ENCODE measurements at regions not wholly inside any gene's neighbourhood (a gene's known extent, or its start where the extent isn't known, plus 50 kb on each side); places are given as distances from the start of the nearest gene placed in this dataset.

DNA sequence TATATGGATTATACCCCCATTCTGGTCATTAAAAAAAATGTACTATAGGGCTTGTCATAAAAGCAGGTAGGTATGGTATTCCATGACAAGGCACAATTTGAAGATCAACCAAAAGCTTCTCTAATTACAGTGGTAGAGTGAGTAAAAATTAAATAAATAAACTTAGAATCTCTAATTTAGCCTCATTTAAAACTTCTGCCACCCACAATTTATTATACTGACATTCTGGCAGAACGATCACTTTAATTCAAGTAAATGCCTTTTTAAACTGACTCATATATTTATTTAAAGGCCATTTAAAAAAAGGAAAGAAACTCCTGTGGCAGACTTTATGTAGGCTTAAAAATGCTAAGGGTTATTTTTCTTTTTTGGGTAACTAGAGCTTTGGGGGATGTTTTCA, 68.3 kb upstream of the PHACTR2 start:
- WGBS = 81% methylated on average over 1 of the region's 1 CpG
- intact Hi-C loops (cut with DNase I) = loop anchor here in 1 of 4 donors (10.0 kb wide), 1 partner anchor 65 kb away; the partner anchor contains the start of gene PHACTR2
- Histone ChIP-seq H3K27ac (ENCODE audit: low read length) (no peak overlapping the region), H3K9me3 (ENCODE audit: control insufficient read depth, low read length) (no peaks in the 10 kb centered on the region), H3K4me1 (ENCODE audit: control insufficient read depth, insufficient read depth, low read length) (no peaks in the 10 kb centered on the region), H3K4me3 (ENCODE audit: low read length) (no peak overlapping the region), H3K27me3 (ENCODE audit: control insufficient read depth, insufficient read depth) (no peaks in the 10 kb centered on the region)
- no peak for ATAC-seq
- DNase-seq = no peak

DNA sequence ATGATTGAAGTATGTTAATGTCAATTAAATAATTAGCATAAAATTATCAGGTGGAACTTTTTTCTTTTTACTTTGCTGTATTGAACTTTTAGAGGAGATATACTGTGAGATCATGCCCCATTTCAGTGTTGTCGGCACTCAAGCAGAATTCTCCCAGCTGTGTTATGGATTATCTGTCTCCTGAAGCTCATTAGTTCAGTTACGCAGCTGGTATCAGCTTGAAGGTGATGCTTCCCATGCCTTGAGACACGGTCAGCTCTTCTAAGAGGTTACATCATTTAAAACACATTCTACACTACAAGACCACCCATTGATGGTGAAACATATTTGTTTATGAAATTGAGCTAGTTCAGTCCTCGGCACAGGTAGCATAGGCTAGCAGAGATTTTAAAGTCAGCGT, 68.9 kb upstream of the PHACTR2 start:
- no peaks in the 10 kb centered on the region for H3K9me3 ChIP-seq (ENCODE audit: control insufficient read depth, low read length)
- H3K4me3 ChIP-seq (ENCODE audit: low read length) = peak overlapping the region; percentile 57
- ATAC-seq = no peak
- H3K27me3 ChIP-seq (ENCODE audit: control insufficient read depth, insufficient read depth) = no peaks in the 10 kb centered on the region
- no peak for DNase-seq
- 87% methylated on average over 5 of the region's 5 CpGs for WGBS
- no peak overlapping the region for H3K27ac ChIP-seq (ENCODE audit: low read length)
- no peaks in the 10 kb centered on the region for H3K4me1 ChIP-seq (ENCODE audit: control insufficient read depth, insufficient read depth, low read length)
- intact Hi-C loops (cut with DNase I) = loop anchor here in 1 of 4 donors (10.0 kb wide), 1 partner anchor 66 kb away; the partner anchor contains the start of gene PHACTR2

DNA sequence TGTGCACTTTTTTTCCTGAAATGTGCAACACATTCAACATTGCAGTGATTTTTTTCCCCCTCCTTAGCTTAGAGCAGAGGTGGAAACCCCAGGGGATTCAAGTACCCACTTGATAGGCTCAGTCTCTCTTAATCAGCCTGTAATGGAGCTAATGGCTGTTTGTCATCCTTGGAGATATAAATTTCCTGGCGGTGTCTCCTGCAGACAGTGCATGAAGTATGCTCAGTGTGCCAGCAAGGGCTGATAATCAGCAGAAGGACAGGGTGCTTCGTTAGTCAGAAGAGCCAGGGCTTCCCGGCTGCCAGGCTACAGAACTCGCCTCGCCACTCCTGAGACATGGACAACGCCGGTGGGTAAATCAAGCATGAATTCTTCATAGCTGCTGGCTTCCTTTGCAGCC, 69.8 kb upstream of the PHACTR2 start:
- Histone ChIP-seq H3K4me1 (ENCODE audit: control insufficient read depth, insufficient read depth, low read length) (no peaks in the 10 kb centered on the region), H3K27me3 (ENCODE audit: control insufficient read depth, insufficient read depth) (no peaks in the 10 kb centered on the region), H3K4me3 (ENCODE audit: low read length) (peak overlapping the region; percentile 57), H3K9me3 (ENCODE audit: control insufficient read depth, low read length) (no peaks in the 10 kb centered on the region), H3K27ac (ENCODE audit: low read length) (peak overlapping the region; percentile 43)
- intact Hi-C loops (cut with DNase I) = loop anchor here in 1 of 4 donors (10.0 kb wide), 1 partner anchor 67 kb away; the partner anchor contains the start of gene PHACTR2
- WGBS = 31% methylated on average over 7 of the region's 7 CpGs
- DNase-seq = no peak
- ATAC-seq = peak; percentile 26 to 51

DNA sequence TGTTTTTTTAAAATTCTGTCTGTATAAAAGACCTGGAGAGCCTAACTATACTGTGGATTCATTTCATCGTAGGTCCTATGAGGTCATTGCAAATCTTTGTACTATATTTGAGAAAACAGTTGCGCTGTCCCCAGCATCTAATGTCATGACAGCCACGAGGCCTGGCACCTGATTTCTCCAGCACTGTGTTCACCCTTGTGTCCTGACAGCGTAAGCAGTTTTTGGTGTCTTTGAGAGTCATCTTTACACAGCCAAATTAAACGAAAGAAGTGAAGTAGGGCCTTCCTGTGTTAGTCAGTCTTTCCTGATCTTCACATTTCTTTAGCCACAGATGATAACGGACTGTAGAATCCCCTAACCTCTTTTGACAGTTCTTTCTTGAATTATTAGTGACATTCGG, 70.6 kb upstream of the PHACTR2 start:
- H3K9me3 ChIP-seq (ENCODE audit: control insufficient read depth, low read length) = no peaks in the 10 kb centered on the region
- ATAC-seq = peak in 1 of 2 donors; percentile 37
- H3K4me3 ChIP-seq (ENCODE audit: low read length) = no peak overlapping the region
- H3K4me1 ChIP-seq (ENCODE audit: control insufficient read depth, insufficient read depth, low read length) = no peaks in the 10 kb centered on the region
- intact Hi-C loops (cut with DNase I) = loop anchor here in 1 of 4 donors (10.0 kb wide), 1 partner anchor 68 kb away; the partner anchor contains the start of gene PHACTR2
- H3K27me3 ChIP-seq (ENCODE audit: control insufficient read depth, insufficient read depth) = no peaks in the 10 kb centered on the region
- H3K27ac ChIP-seq (ENCODE audit: low read length) = peak overlapping the region; percentile 8
- DNase-seq = no peak
- 38% methylated on average over 7 of the region's 7 CpGs for WGBS

DNA sequence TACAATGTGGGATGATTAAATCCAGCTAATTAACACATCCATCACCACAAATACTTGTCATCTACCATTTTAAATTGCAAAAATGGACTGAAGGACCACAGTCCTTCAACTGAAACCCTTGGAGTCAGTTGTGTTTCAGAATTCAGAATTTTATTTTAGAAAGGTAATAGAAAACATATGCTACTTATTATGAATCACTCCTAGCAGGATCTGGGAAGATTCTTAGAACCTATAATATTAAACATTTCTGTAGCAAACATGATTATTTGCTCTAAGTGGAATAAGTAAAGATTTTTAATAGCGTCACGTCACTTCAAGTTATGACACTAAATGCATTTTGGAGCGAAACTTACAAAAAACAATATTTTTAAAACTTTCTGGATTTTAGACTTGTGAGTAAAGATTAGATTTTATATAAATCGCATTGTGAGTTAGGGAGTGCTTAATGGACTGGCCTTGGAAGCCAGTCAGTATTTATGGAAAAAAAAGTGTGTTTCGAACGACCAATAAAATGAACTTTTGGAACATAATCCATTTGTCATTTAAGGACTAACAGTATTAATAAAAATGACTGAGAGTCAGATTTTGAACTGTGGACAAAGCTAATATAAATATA, 71.8 kb upstream of the PHACTR2 start:
- no peak overlapping the region for H3K27ac ChIP-seq (ENCODE audit: low read length)
- no peaks in the 10 kb centered on the region for H3K4me1 ChIP-seq (ENCODE audit: control insufficient read depth, insufficient read depth, low read length)
- DNase-seq (no peak), ATAC-seq (no peak)
- WGBS = 89% methylated on average over 6 of the region's 6 CpGs
- no peaks in the 10 kb centered on the region for H3K9me3 ChIP-seq (ENCODE audit: control insufficient read depth, low read length)
- no peaks in the 10 kb centered on the region for H3K27me3 ChIP-seq (ENCODE audit: control insufficient read depth, insufficient read depth)
- no peak overlapping the region for H3K4me3 ChIP-seq (ENCODE audit: low read length)
- intact Hi-C loops (cut with DNase I) = loop anchor here in 1 of 4 donors (10.0 kb wide), 1 partner anchor 69 kb away; the partner anchor contains the start of gene PHACTR2

DNA sequence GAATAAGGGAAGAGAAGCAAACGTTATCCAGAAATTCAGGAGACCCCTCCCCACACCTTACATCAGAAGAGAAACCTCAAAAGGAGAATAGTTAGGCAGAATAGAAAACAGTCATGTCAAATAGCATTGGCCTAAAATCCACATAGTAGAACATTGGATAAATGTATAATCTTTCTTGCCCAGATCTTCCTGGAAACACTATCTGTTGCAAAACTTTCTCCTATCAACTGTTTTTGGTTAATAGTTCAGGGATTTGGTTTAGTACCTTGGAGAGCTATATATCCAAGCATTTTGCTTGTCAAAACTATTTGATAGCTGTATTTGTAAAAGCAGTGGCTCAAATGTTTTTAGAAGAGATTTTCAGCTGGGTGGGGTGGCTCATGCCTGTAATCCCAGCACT, 74.3 kb upstream of the PHACTR2 start:
- ATAC-seq = peak in 1 of 2 donors; percentile 29
- no peak overlapping the region for H3K4me3 ChIP-seq (ENCODE audit: low read length)
- intact Hi-C loops (cut with DNase I) = loop anchor here in 1 of 4 donors (10.0 kb wide), 1 partner anchor 71 kb away; the partner anchor contains the start of gene PHACTR2
- H3K4me1 ChIP-seq (ENCODE audit: control insufficient read depth, insufficient read depth, low read length) = no peaks in the 10 kb centered on the region
- H3K27ac ChIP-seq (ENCODE audit: low read length) = no peak overlapping the region
- WGBS = 76% methylated on average over 1 of the region's 1 CpG
- no peaks in the 10 kb centered on the region for H3K9me3 ChIP-seq (ENCODE audit: control insufficient read depth, low read length)
- DNase-seq = no peak
- H3K27me3 ChIP-seq (ENCODE audit: control insufficient read depth, insufficient read depth) = no peaks in the 10 kb centered on the region

DNA sequence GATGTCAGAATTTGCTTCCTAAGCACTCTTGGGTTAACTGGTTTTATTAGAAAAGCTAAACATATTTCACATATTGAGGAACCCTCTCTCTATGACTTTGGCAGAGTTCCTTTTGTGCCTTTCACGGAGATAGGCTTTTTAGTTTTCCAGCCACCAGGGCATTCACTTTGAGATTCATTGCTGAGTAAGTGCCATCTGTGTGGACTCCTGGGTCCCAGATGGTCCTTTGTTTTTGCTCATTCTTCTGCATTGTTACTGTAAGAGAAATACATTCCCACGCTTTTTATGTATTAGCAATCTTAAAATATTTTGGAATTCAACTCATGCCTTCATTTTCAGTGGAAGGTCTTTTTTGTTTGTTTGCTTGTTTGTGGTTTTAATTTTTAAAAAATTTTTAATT, 76.3 kb upstream of the PHACTR2 start:
- DNase-seq (no peak), ATAC-seq (no peak)
- Histone ChIP-seq H3K27ac (ENCODE audit: low read length) (no peak overlapping the region), H3K4me1 (ENCODE audit: control insufficient read depth, insufficient read depth, low read length) (no peaks in the 10 kb centered on the region), H3K27me3 (ENCODE audit: control insufficient read depth, insufficient read depth) (no peaks in the 10 kb centered on the region), H3K4me3 (ENCODE audit: low read length) (no peak overlapping the region), H3K9me3 (ENCODE audit: control insufficient read depth, low read length) (no peaks in the 10 kb centered on the region)
- intact Hi-C loops (cut with DNase I) = loop anchor here in 1 of 4 donors (10.0 kb wide), 1 partner anchor 73 kb away; the partner anchor contains the start of gene PHACTR2
- WGBS = 78% methylated on average over 2 of the region's 2 CpGs

DNA sequence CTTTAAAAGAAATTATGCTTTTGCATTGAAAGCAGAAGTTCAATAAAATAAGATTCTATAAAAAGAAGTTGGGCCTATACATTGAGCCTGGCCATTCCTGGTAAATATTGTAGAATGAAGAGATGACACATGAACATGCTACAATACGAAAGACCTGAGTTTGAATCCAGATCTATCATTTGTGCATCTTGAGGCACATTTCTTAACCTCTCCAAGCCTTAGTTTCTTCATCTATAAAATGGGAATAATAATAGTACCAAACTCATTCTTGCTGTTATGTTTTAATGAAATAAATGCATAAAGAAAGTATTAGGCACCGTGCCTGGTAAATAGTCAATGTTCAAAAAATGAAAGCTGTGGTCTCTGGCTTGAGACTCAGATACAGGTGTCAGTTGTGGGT, 76.9 kb upstream of the PHACTR2 start:
- Histone ChIP-seq H3K4me1 (ENCODE audit: control insufficient read depth, insufficient read depth, low read length) (no peaks in the 10 kb centered on the region), H3K4me3 (ENCODE audit: low read length) (no peak overlapping the region), H3K27me3 (ENCODE audit: control insufficient read depth, insufficient read depth) (no peaks in the 10 kb centered on the region), H3K27ac (ENCODE audit: low read length) (no peak overlapping the region), H3K9me3 (ENCODE audit: control insufficient read depth, low read length) (no peaks in the 10 kb centered on the region)
- WGBS = 94% methylated on average over 2 of the region's 2 CpGs
- ATAC-seq (no peak), DNase-seq (no peak)
- intact Hi-C loops (cut with DNase I) = loop anchor here in 1 of 4 donors (10.0 kb wide), 1 partner anchor 74 kb away; the partner anchor contains the start of gene PHACTR2

DNA sequence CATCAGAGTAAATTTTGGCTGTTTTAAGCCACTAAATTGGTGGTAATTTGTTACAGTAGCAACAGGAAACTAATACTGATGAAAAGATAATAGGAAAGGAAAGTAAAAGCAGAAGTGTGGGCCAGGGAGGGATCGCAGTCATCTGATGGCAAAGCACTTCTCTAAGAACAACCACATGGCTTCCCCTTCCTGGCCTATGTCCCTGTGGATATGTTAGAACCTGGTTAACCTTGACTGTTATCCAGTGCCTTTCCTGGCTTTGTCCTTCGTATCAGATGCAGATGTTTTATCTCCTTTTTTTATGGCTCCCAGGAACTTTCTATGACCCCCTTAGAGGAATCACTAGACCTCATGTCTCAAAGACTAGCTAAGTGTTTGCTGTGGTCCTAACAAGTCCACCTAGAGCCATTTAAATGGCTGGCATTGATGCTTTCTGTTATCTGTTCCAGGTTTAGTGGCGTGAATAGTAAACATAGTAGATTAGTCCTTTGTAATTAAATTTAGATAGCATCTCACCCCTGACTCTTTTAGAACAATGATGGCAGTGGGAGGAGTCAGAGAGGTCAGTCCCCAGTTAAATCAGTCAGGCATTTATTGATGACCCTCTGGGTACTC, 79.2 kb upstream of the PHACTR2 start:
- ATAC-seq = peak in 1 of 2 donors; percentile 51
- 61% methylated on average over 3 of the region's 3 CpGs for WGBS
- Histone ChIP-seq H3K4me3 (ENCODE audit: low read length) (no peak overlapping the region), H3K9me3 (ENCODE audit: control insufficient read depth, low read length) (no peaks in the 10 kb centered on the region), H3K27me3 (ENCODE audit: control insufficient read depth, insufficient read depth) (no peaks in the 10 kb centered on the region), H3K4me1 (ENCODE audit: control insufficient read depth, insufficient read depth, low read length) (no peaks in the 10 kb centered on the region), H3K27ac (ENCODE audit: low read length) (no peak overlapping the region)
- DNase-seq = no peak
- intact Hi-C loops (cut with DNase I) = loop anchor here in 1 of 4 donors (10.0 kb wide), 1 partner anchor 246 kb away; the partner anchor contains the start of gene LTV1

DNA sequence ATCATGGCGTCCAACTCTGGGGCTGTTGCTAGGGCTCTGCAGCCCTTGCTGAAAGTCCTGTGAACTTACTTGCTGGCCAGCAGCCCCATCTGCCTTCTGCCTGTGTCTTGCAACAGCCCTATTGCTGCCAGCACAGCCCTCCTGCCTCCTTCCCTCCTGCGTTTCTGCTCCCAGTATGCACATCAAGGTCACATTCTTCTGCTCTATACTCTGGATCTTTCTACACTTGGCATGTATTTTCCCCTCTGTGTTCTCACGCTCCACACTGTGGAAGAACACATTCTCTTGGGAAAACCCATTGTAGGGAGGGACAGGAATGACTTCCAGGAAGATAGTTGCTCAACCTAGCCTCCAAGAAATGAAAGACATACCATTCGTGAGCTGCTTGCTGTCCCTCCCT, 80.9 kb upstream of the PHACTR2 start:
- Histone ChIP-seq H3K4me3 (ENCODE audit: low read length) (no peak overlapping the region), H3K4me1 (ENCODE audit: control insufficient read depth, insufficient read depth, low read length) (no peaks in the 10 kb centered on the region), H3K27ac (ENCODE audit: low read length) (no peak overlapping the region), H3K27me3 (ENCODE audit: control insufficient read depth, insufficient read depth) (no peaks in the 10 kb centered on the region), H3K9me3 (ENCODE audit: control insufficient read depth, low read length) (no peaks in the 10 kb centered on the region)
- intact Hi-C loops (cut with DNase I) = loop anchor here in 1 of 4 donors (10.0 kb wide), 1 partner anchor 248 kb away; the partner anchor contains the start of gene LTV1
- WGBS = 31% methylated on average over 4 of the region's 4 CpGs
- ATAC-seq (peak; percentile 84 to 85), DNase-seq (peak; percentile 71 to 87 (median 78))

Measured in right cardiac atrium (tissue), 5 donors.